ENCODE measurements at regions not wholly inside any gene's neighbourhood (a gene's known extent, or its start where the extent isn't known, plus 50 kb on each side); places are given as distances from the start of the nearest gene placed in this dataset.

GRCh38 chr9:1927546-1927945 lies 87.6 kb upstream of the SMARCA2 start:
- Histone ChIP-seq H3K4me2 (replicated peaks; ENCODE audit: extremely low read depth, low read length, poor library complexity, severe bottlenecking) (no peak overlapping the region), H3K9me3 (replicated peaks in 1 of 2; ENCODE audit: control insufficient read depth in 1 of 2, insufficient read depth in 1 of 2, low read length in 2 of 2) (no peaks in the 10 kb centered on the region), H2AFZ (ENCODE audit: insufficient read depth, low read depth, low read length, poor library complexity, severe bottlenecking) (no peak overlapping the region), H3K27ac (ENCODE audit: low read depth in 1 of 2, low read length in 2 of 2) (no peak overlapping the region), H3K27me3 (ENCODE audit: control insufficient read depth in 2 of 2, insufficient read depth in 2 of 2, low read length in 2 of 2) (no peaks in the 10 kb centered on the region), H4K20me1 (ENCODE audit: insufficient read depth, low read length) (no peaks in the 10 kb centered on the region), H3K4me3 (replicated peaks in 1 of 3; ENCODE audit: low read depth in 2 of 3, low read length in 3 of 3) (no peak overlapping the region), H3K9ac (ENCODE audit: insufficient read depth, low read length, poor library complexity, severe bottlenecking) (no peak overlapping the region), H3K4me1 (ENCODE audit: control insufficient read depth in 1 of 2, insufficient read depth in 2 of 2, low read length in 2 of 2) (no peaks in the 10 kb centered on the region), H3K79me2 (ENCODE audit: insufficient read depth, low read length) (no peaks in the 10 kb centered on the region), H3K36me3 (replicated peaks in 1 of 2; ENCODE audit: control insufficient read depth in 1 of 2, insufficient read depth in 2 of 2, low read length in 2 of 2) (no peaks in the 10 kb centered on the region)
- H3K27ac Mint-ChIP-seq = no peak overlapping the region
- no peak for TF ChIP-seq CTCF (IDR thresholded peaks at IDR 0.05)
- no peaks in the 10 kb centered on the region for H3K4me1 Mint-ChIP-seq
- peaks cover 0 to under 1% (median 0%) of the 10 kb centered on the region in 7 donors for H3K9me3 Mint-ChIP-seq
- peaks cover 0 to 2% (median 1%) of the 10 kb centered on the region in 3 donors for H3K27me3 Mint-ChIP-seq (ENCODE audit: low read depth in 3 of 3)
- intact Hi-C loops (cut with micrococcal nuclease) = no loop called here
- no peak overlapping the region for H3K4me3 Mint-ChIP-seq
- DNase-seq = no peak
- 100% methylated on average over 2 of the region's 6 CpGs for WGBS (ENCODE audit: insufficient coverage)
- H3K36me3 Mint-ChIP-seq = no peaks in the 10 kb centered on the region

DNA sequence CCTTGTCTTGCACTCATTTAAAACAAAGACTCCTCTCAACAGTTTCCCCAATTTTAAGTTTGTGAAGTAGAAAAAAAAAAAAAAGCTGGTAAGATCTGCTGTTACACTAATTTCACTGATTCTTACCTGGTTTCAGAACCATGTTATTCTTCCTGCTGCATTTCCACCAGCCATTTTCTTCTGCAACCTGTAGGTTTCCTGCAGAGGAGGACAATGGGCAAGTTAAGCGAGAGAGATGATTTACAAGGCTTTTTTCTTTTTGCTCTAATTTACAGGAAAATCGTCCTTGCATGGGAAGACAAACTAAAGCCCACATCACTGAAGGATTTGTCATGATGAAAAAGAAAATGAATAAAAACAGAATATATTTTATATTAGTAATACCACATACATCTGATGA lies 86.0 kb upstream of the SMARCA2 start:
- H2AFZ ChIP-seq (ENCODE audit: insufficient read depth, low read depth, low read length, poor library complexity, severe bottlenecking) = no peak overlapping the region
- no peak overlapping the region for H3K4me3 ChIP-seq (replicated peaks in 1 of 3; ENCODE audit: low read depth in 2 of 3, low read length in 3 of 3)
- no peak overlapping the region for H3K9ac ChIP-seq (ENCODE audit: insufficient read depth, low read length, poor library complexity, severe bottlenecking)
- Mint-ChIP-seq H3K4me1 (no peaks in the 10 kb centered on the region), H3K27ac (no peak overlapping the region), H3K4me3 (no peak overlapping the region), H3K9me3 (peaks cover 0 to 4% (median 0%) of the 10 kb centered on the region in 7 donors), H3K36me3 (no peaks in the 10 kb centered on the region), H3K27me3 (ENCODE audit: low read depth in 3 of 3) (peaks cover 0 to 2% (median 1%) of the 10 kb centered on the region in 3 donors)
- H3K27me3 ChIP-seq (ENCODE audit: control insufficient read depth in 2 of 2, insufficient read depth in 2 of 2, low read length in 2 of 2) = no peaks in the 10 kb centered on the region
- H3K27ac ChIP-seq (ENCODE audit: low read depth in 1 of 2, low read length in 2 of 2) = no peak overlapping the region
- H4K20me1 ChIP-seq (ENCODE audit: insufficient read depth, low read length) = no peaks in the 10 kb centered on the region
- no peak for TF ChIP-seq CTCF (IDR thresholded peaks at IDR 0.05)
- no peak for DNase-seq
- H3K4me1 ChIP-seq (ENCODE audit: control insufficient read depth in 1 of 2, insufficient read depth in 2 of 2, low read length in 2 of 2) = no peaks in the 10 kb centered on the region
- H3K79me2 ChIP-seq (ENCODE audit: insufficient read depth, low read length) = no peaks in the 10 kb centered on the region
- no peak overlapping the region for H3K4me2 ChIP-seq (replicated peaks; ENCODE audit: extremely low read depth, low read length, poor library complexity, severe bottlenecking)
- intact Hi-C loops (cut with micrococcal nuclease) = no loop called here
- no peaks in the 10 kb centered on the region for H3K36me3 ChIP-seq (replicated peaks in 1 of 2; ENCODE audit: control insufficient read depth in 1 of 2, insufficient read depth in 2 of 2, low read length in 2 of 2)
- no peaks in the 10 kb centered on the region for H3K9me3 ChIP-seq (replicated peaks in 1 of 2; ENCODE audit: control insufficient read depth in 1 of 2, insufficient read depth in 1 of 2, low read length in 2 of 2)
- no CpG with 5 or more reads among the region's 2 CpGs for WGBS (ENCODE audit: insufficient coverage)

Data from CD14-positive monocyte (primary cell).